HG02571 (cell line): ENCODE measurements at regions not wholly inside any gene's neighbourhood (a gene's known extent, or its start where the extent isn't known, plus 50 kb on each side); places are given as distances from the start of the nearest gene placed in this dataset.

Source experiments
- ATAC-seq: cut with Tn5 transposase; IDR thresholded peaks from one replicate; pipeline ENCODE4 v1.9.1; 2021; ENCODE audit warnings: mild to moderate bottlenecking, moderate library complexity; ENCODE audit not compliant: unreplicated experiment

DNA sequence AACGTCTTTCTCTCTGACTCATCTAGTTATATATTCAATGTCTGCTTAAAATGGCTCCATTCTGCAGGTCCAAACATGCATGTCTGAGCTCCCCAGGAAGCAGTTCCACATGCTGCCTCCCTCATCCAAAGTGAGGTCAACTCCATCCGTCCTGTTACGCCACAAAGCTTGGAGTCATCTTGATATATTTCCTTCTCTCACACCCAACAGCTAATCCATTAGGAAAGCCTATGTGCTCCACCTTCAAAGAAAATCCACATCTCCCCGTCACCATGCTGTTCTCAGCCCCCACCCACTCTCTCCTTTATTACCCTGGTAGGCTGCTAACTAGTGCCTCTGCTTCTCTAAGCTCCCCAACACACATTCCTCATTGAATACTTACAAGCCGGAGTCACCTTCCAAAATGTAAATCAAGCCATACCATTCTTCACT lies 130.2 kb upstream of the SYNDIG1 start:
- ATAC-seq = no peak

DNA sequence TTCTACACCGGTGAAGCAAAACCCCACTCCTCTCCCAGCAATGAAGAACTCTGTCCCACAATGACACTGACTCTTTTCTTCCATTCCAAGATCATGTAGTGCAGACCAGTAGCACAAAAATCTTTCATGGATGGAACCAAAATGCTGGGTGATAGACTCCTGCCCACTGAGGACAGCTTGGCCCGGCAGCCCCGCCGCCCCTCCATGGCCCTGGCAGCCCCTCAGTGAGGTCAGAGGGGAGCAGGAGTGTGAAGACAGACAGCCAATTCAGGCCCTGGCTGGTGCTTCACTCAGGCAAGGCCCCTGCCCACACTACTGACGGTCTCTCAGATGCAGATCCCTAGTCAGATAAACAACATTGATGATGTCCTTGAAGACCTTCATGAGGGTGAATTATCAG lies 131.9 kb upstream of the SYNDIG1 start:
- ATAC-seq = no peak

DNA sequence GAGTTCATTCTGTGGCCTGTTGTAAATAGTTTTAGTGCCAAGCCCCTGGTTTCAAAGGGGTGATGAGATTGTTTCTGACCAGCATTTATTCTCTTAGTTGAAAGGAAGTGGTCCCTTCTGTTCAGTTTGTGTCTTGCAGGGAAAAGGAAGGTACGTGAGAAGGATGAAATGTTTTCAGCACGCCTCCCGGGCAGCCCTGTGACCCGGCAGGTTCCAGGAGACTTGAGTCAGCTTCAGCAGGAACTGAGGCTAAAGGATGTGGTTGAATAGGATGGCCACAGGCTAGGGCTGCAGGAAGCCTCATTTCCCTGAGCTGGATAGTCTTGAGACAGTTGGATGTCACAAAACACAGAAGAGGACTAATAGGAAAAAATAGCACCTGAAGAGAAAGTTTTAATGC lies 132.4 kb upstream of the SYNDIG1 start:
- ATAC-seq = no peak

DNA sequence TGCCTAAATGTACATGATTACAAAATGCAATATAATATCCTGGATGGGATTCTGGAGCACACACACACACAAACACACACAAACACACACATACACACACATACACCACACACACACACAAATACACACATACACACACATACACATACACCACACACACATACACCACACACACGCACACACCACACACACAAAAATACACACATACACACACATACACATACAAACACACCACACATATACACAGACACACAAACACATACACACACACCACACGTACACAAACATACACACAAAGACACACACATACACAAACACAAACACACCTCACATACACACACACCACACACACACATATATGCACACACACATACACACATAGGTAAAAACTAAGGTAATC lies 134.6 kb upstream of the SYNDIG1 start:
- ATAC-seq = no peak

DNA sequence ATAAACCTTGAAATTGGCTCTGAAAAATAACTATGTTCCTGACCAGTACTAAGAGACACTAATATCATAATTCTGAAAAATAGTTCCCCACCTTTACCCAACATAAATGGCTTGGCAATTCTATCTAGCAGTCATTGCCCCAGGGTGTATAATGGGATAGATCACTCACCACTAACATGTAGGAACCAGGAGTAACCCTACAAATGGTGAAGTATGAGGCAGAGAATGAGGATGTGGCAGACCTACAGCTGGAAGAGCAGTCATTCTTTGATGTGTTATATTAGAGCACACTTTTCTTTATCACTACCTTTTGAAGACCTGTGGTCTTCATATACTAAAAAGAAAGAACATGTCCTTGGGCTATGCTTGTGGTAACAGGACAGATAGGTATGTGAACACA lies 136.5 kb upstream of the SYNDIG1 start:
- no peak for ATAC-seq

DNA sequence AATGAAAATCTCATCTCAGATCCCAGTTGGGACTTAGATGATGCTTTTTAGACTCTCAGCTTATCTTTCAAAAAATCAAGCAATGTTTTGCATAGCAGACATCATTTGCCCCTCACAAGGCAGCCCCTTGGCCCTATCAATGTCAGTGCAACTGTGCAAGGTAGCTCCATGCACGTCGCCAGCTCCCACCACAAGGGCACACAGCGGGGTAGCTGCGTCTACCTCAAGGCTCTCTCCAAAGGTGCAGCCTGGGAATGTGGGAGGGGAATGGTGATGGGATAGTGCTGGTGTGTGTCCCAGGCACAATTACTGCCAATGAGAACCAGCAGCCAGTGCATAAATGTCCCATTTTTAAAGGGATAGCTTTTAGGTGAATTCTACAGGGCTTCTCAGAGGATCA lies 137.5 kb upstream of the SYNDIG1 start:
- ATAC-seq = no peak

DNA sequence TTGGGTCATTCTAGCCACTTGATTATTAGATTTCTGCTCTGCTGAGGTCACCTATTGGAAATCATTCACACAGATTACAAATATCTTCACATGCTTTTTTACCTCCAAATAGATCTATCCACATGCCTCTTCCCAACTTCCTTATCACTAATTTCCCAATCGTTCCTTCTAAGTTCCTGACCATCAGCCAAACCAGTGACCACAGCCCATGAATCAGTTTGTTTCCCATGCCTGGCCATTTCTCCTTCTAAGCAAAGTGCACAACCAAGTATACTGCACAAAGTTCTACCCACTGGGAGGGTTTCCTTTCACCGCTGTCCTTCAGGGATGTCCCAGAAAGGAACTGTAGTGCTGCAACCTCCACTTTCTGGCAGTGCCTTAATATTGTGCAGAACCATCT lies 140.5 kb upstream of the SYNDIG1 start:
- ATAC-seq = no peak

DNA sequence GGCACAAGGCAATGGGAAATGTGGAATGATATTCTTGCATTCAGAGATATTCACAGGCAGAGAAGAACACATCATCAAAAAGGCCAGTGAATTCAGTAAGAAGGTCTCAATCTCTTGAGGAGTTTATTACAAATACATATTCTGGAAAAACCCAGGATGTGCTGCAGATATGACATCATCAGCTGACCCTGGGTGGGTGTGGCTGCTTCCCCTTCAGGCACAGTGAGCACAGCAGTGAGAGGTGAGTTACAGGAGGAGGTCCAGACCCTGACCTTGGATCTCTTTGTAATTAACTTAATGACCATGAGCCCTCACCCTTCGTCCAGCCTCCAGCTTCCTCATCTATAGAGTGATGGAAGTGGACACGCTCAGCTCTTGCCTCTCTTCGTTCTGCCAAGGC lies 147.5 kb upstream of the SYNDIG1 start:
- ATAC-seq = no peak

DNA sequence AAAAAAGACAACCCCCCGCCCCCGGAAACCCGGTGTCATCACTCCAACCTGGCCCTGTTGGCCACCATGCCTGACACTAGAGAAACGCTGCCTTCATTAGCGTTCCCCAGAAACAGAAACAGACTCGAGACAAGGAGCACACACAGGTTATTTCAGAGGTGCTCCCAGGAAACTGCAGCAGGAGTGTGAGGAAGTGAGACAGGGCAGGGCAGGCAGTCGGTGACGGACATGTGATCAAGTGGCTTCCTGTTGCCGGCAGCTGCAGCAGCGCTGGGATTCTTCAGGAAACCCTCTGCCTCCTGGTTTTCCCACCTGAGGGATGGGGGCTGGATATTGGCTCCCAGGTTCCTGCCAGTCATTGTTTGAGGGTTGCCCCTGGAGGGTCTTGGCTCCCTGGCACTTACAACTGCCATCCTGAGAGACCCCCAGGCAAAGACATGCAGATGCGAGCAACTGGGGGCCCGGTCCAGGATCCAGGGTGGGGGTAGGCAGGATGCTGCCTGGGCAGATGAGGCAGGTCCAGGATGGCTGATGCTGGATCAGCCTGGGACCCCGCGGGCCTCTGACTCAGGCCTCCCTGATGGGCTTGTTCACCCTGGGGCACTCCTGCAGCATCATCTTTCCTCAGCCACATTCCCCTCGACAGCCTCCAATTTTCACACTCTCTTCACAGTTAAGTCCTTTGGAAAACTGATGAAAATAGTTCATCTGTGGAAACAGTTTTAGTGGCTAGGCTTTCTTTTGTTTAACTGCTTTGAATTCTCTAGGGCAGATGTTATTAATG lies 150.7 kb upstream of the SYNDIG1 start:
- ATAC-seq = no peak

DNA sequence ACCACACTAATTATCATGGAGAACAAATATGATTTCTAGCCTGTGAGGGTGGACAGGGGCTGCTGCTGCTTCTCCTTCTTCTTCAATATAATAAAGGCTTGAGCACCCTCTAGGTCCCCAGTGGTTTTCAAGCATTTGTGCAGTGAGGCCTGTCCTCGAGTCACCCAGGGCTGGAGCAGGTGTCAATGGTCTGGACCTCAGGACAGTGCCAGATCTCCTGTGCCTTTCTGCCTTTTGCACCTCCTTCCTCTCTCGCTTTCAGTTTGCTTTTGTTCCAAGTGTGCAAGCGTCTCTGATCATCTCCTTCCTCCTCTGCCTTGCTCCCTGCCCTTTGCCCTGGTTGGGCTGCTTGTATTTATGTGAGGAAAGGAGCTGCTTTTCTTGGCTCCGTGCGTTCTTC lies 152.2 kb upstream of the SYNDIG1 start:
- ATAC-seq = no peak

DNA sequence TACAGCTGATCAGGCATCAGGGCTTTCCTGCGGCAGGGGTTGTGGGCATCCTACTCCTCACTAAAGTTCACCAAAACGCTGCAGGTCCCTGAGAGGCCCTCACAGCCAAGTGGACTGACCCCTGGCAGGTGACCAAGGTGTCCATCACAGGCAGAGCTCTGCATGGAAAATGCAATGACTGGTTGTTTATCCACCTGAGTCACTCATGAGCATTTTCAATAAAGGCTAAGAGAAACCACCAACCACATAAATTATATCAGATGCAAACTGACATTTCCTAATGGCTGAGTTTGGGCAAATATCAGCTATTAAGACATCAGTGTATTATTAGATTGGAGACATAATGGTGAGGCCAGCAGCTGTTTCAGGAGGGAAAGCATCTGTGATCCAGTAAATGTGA lies 152.7 kb upstream of the SYNDIG1 start:
- ATAC-seq = no peak

DNA sequence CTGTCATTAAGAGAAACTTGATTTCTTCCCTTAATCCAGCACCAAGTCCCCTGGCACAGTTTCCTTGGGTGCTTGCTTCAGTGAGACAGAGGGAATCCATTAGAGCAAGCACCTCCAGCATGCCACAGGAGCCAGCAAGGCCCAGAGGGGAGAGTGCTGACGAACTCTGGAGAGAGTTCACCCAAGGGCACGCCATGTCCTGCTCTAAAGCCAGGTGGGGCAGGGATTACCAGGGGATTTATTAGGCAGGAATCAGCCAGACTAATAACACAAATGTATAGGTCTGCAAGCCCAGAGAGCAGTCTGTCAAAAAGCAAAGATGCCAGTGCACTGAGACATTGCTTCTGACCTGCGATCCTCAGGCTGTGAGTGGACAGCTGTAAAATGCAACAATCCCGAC lies 155.4 kb upstream of the SYNDIG1 start:
- ATAC-seq = no peak

DNA sequence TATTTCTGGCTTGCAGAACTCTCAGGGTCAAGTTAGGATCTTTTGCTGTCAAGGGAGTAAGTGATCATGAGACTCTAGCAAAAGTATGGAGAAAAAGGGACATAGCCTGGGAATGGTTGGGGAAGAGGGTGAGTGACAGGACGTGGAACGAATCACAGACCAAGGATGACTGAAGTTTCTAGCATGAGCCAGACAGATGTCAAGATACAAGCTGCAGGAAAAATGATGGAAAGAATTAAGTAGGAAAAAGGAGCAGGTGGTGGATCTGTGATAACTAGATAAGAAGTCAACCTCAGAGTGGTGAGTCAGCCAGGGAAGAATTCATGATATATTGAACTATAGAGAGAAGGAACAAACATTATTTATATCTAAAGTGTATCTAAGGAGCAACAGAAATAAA lies 159.8 kb upstream of the SYNDIG1 start:
- no peak for ATAC-seq

DNA sequence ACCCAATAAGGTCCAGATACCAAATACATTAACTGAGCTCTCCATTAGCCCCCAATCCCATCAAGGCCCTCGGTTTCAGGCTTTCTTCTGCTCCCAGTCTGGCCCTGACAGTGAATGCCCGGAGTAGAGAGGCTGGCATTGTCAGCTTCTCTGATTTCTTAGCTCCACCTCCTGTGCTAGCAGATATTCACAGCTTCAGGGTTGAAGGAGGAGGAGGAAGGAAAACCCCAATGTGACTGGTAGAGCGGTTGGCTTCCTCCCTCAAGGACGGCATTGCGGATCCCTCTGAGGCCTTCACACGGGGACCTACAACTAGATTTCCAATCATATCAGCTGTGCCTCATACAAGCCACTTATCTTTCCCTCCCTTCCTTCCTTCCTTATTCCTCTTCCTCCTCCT lies 164.1 kb upstream of the SYNDIG1 start:
- no peak for ATAC-seq

DNA sequence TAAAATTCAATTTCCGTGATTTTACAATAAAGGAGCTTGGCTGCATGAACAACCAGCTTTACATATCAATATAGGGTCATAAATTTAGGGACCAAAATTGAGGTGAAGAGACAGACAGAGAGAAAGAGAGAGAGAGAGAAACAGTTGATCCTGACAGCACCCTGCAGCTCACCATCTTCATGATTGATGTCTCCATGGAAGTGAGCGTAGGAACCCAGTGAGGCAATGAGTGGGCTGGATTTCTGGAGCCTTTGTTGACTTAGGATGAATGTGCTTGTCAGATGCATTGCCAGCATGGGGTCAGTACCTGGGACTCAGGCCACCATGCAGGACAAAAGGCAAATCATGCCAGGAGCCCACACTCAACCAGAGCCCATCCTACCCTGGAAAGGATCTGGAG lies 165.1 kb upstream of the SYNDIG1 start:
- no peak for ATAC-seq

DNA sequence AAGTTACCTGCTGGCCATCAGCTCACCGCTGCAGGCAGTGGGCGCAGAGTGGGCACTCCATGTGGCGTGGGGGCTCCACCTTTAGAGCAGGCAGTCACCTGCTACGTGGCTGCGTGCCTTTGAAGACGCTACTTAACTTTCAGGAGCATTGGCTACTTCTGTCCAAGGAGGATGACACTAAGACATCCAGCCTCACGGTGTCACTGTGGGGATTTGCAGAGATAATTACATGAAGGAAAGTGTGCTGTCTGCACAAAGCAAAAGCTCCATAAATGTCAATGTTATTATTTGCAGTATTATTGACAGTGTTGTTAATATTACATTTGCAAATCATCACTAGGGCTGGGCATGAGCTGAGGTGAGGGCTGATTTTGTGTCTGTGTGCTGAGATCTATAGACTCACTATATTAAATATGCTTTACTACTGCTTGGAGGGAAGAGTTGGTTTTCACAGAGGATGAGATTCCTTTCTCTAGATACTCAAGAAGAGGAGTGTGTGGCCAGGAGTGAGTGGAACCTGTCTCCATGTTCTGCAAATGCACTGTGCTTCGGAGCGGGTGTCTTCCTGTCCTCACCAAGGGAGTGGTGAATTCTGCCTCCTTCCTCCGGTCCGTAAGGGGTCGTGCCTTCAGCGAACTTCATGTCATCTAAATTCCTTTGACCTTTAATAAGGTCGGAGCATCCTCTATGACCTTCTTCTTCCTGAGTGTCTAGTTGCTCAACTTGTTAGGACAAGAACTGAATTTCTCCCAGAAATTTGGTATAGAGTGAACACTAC lies 165.8 kb upstream of the SYNDIG1 start:
- no peak for ATAC-seq

DNA sequence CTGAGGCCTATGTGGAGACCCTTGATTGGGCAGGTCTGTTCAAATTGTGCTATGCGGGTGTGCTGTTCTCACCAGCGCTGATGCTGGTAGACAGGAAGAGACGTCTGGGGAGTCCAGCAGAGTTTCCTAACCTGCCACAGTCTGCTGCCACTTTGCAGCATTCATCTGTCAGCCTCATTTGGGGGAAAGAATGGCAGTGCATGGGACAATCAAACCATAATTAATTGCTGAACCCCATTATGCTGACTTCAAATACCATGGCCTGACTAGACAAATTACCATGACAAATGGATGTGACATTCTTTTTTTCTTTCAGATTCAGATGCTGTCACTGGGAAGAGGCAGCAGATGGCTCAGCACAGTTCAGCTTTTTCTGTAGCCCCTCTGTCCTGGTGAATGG lies 171.4 kb upstream of the SYNDIG1 start:
- ATAC-seq = no peak

DNA sequence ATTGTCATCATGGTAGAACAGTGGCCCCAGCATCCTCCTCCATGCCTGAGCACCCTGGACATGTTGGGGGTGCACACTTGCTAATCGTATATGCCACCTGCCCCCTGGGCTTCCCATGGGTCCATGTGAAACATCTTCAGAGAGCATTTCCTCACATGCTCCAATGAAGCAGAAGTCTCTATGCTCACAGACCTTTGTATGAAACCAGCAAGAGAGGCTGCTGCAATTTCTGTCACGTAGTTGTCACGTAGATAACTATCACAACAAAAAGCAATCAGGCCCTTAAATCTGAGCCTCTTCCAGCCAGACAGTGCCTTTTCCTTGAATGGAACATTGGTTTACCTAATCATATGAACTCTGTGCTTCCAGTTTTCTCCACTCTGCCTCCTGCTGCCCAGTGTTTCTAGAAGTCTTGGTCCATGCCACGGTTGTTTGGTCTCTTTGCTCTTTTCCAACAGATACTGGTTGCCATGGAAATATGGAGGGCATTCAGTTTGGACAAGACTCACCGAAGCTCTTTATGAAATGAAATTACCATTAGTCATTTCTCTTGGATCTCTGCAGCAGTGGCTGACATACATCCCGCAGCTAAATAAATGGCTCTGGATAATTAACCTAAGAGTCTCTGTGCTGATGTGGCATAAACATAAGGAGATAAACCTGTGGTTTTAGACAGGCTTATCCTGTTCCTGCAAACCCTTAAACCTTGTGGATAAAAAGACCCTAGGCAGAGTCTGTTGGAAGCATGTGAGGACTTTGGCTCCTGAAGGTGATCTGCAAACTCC lies 172.8 kb upstream of the SYNDIG1 start:
- ATAC-seq = no peak

DNA sequence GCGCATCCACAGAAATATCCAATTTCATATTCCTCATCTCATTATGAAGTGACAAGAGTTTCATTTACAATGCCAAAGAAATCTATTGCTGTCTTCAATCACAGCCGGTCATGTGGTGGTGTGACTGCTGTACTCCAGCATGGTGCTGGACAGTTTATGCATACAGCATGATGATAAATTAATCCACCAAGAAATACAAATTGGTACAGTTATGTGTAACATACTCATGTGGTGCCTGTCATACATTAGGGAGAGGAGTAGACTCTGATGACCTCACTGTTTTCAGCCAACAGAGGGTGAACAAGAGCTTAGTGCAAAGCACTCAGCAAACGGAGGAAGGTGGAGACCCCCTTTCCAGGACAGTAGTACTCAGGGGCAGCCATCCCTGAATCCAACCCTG lies 178.4 kb upstream of the SYNDIG1 start:
- ATAC-seq = no peak

DNA sequence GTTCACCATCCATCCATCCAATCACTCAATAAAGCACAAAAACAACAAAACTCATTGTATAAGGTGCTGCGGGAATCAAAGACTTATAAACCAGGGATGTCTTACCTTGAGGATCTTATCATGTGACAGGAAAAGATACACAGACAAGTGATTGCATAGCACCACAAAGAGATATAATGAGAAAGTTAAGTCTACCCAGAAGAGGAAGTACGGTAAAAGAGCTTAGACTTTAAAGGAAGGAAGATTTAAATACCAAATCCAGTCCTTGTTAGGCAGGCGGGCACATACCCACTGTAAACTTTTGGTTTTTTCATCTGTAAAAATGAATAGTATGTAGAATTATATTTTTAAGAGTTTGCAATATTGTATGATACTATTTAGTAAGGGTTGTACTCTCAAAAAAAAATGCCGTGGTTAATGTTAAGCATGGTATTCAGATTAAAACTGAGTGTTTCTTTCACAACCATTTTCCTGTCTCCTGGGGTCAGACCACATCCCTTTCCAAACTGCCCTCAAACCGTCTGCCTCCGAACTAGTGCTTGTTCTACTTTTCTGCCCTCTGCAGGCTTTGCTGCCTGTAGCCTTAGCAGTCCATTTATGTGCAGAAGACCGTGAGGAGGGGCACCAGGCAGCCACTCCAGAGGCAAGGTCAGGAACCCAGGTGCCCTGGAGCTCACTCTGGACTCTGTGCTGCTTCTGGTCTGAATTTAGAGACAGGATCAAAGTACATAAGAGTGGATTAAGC lies 179.5 kb upstream of the SYNDIG1 start:
- ATAC-seq = no peak

DNA sequence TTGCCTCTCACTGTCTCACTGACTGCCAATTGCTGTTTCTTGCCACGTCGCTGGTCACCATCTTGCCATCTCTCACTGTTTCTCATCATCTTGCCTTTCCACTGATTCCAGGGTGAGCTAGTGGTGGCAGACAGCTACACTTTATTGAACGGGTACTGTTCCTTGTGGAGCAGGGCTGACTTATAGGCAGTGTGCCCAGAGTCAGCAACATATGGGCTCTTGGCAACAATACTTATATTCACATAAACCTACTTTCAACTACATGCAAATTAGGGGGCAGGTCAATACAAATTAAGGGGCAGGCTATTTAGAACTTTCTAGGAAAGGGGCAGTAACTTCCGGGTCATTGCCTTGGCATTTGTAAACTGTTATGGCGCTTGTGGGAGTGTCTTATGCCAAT lies 186.2 kb upstream of the SYNDIG1 start:
- ATAC-seq = no peak
